ENCODE measurements at regions not wholly inside any gene's neighbourhood (a gene's known extent, or its start where the extent isn't known, plus 50 kb on each side); places are given as distances from the start of the nearest gene placed in this dataset.

GRCh38 chr5:63141591-63141990 is 563.0 kb downstream of the LRRC70 start:
- TF ChIP-seq POLR2A (IDR thresholded peaks at IDR 0.05), result no peak
- TF ChIP-seq, protein P1, sequence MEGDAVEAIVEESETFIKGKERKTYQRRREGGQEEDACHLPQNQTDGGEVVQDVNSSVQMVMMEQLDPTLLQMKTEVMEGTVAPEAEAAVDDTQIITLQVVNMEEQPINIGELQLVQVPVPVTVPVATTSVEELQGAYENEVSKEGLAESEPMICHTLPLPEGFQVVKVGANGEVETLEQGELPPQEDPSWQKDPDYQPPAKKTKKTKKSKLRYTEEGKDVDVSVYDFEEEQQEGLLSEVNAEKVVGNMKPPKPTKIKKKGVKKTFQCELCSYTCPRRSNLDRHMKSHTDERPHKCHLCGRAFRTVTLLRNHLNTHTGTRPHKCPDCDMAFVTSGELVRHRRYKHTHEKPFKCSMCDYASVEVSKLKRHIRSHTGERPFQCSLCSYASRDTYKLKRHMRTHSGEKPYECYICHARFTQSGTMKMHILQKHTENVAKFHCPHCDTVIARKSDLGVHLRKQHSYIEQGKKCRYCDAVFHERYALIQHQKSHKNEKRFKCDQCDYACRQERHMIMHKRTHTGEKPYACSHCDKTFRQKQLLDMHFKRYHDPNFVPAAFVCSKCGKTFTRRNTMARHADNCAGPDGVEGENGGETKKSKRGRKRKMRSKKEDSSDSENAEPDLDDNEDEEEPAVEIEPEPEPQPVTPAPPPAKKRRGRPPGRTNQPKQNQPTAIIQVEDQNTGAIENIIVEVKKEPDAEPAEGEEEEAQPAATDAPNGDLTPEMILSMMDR (IDR thresholded peaks at IDR 0.05 in 4 of 5, conservative IDR thresholded peaks at IDR 0.05 in 1 of 5), result no peak
